ENCODE measurements at regions not wholly inside any gene's neighbourhood (a gene's known extent, or its start where the extent isn't known, plus 50 kb on each side); places are given as distances from the start of the nearest gene placed in this dataset.

GRCh38 chr2:125901278-125901677 lies 754.7 kb upstream of the GYPC start:
- TF ChIP-seq EP300 (IDR thresholded peaks at IDR 0.05) (no peak), CTCF (IDR thresholded peaks at IDR 0.05) (no peak), POLR2A (IDR thresholded peaks at IDR 0.05) (no peak)
